ENCODE measurements at regions not wholly inside any gene's neighbourhood (a gene's known extent, or its start where the extent isn't known, plus 50 kb on each side); places are given as distances from the start of the nearest gene placed in this dataset.
"Not testable (repeated sequence)": the region's sequence is repeated elsewhere in the genome, so short reads cannot be mapped to it uniquely, and the experiment has no call there.

DNA sequence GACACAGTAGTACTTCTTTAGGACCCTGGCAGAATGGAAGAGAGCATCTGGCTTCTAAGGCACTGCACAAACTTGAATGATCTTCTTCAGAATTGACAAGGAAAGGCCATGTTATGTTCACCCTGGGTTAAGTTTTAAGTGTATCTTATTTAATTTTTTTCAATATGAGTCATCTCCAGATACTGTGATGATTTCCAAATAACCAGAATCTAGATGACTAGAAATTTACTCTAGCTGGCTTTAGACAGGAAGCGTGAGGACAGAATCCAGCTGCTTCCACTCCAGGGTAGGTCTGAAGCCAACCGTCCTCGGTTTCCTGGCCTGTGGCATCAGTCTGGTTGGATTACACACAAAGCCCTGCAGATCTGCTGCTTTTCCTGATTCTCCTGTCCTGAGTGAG, 370.5 kb downstream of the BCL2L11 start:
- peak overlapping the region; percentile 41 for H3K4me3 ChIP-seq (ENCODE audit: low read depth, low read length)

GRCh38 chr2:111491614-111492013, 370.9 kb downstream of the BCL2L11 start:
- DNase-seq (ENCODE audit: low read depth) = peak; percentile 20
- H3K4me3 ChIP-seq (ENCODE audit: low read depth, low read length) = peak overlapping the region; percentile 41

More for the DNA sequence above, 370.5 kb downstream of the BCL2L11 start:
- not testable (repeated sequence) for DNase-seq (ENCODE audit: low read depth)

DNA sequence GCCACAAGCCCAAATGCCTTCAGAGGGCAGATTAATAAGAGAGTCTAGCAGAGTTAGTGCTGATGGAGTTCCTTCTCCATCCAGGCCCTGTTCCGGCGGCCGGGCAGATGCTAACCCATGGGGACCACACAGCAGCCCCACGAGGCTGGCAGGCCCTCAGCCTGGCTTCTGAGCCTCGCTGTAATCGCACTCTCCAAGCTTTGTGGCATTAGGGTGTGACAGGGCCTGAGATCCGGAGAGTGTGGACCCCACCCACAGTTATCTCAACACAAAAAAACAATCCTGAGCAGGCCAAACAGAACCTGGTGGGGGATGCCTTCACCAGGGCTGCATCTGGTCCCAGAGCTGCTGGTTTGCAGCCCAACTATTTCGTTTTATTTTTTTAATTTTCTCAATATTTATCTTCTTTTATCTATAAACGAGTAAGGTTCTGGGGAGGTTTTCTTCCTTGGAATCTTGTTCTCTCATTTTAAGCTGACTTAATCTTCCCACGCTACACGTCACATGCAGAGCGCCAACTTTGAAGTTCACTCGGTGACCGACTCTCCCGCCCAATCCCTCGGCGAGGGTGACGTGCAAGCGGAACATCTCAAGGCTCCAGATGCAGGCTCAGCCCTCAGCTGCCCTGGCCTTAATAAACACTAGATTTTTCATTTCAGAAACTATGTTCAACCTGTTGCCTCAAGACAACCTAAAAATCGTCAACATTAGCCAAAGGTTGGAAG, 372.4 kb downstream of the BCL2L11 start:
- peak; percentile 19 for DNase-seq (ENCODE audit: low read depth)
- peak overlapping the region; percentile 62 for H3K4me3 ChIP-seq (ENCODE audit: low read depth, low read length)

GRCh38 chr2:111493720-111494078, 373.0 kb downstream of the BCL2L11 start:
- DNase-seq (ENCODE audit: low read depth) = peak; percentile 12
- peak overlapping the region; percentile 62 for H3K4me3 ChIP-seq (ENCODE audit: low read depth, low read length)

- not testable (repeated sequence) for DNase-seq (ENCODE audit: low read depth)
- H3K4me3 ChIP-seq (ENCODE audit: low read depth, low read length) = peak overlapping the region; percentile 50
These were observed 373.7 kb downstream of the BCL2L11 start for GRCh38 chr2:111494288-111494980.

DNA sequence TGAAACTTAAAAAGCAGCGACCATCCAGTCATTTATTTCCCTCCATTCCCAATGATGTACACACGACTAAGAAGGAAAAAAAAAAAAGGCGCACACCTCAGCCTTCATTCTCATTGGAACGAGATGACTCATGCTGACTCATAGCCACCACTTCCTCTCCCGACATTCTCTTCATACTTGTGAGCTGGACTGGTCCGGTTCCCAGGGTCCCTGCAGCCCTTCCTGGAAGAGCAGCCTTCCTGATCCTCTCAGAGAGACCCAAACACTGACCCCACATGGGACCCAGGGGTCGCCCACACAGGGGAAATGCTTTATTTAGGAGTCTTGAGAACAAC, 374.2 kb downstream of the BCL2L11 start:
- H3K4me3 ChIP-seq (ENCODE audit: low read depth, low read length) = peak overlapping the region; percentile 50
- not testable (repeated sequence) for DNase-seq (ENCODE audit: low read depth)

DNA sequence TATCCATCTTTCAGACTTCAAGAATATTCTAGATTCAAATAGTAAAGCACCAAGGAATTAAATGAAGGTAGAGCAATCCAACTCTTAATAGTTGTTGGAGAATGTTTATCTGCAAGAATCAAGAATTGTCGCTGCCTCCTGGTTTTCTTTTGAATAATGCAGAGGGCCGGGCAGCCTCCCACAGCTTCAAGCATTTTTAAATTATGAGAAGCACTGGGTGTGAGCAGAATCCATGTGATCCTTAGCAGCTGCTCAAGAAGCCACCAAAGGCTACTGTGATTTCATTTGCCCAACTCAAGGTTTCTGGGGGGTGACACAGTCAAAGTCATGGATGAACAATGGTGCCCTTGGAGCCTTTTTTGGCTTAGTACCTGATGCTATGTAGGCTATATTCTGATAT, 374.9 kb downstream of the BCL2L11 start:
- DNase-seq (ENCODE audit: low read depth) = peak; percentile 43
- H3K4me3 ChIP-seq (ENCODE audit: low read depth, low read length) = not testable (repeated sequence)

DNA sequence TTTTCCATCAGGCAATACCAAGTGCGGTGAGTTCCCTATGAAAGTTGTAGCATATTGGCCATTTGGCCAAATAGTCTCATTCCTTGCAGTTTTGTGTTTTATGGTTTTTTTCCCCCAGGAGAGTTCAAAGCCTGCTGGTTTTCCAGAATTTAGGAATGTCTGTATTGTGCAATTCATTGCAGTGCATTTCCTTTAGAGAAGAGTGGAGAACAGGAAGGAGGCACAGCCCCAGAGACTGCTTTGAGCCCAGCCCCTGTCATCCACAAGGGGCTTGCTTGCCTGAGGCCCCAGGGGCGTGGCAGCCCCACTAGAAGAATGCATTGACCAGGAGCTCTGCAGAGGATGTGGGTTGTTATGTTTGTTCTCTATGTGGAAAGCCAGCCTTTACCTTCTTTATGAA, 375.5 kb downstream of the BCL2L11 start:
- H3K4me3 ChIP-seq (ENCODE audit: low read depth, low read length) = not testable (repeated sequence)
- peak; percentile 84 for DNase-seq (ENCODE audit: low read depth)

GRCh38 chr2:111496860-111497259, 376.1 kb downstream of the BCL2L11 start:
- not testable (repeated sequence) for H3K4me3 ChIP-seq (ENCODE audit: low read depth, low read length); DNase-seq (ENCODE audit: low read depth)

- peak; percentile 43 for DNase-seq (ENCODE audit: low read depth)
- not testable (repeated sequence) for H3K4me3 ChIP-seq (ENCODE audit: low read depth, low read length)
These were observed 376.6 kb downstream of the BCL2L11 start for GRCh38 chr2:111497270-111497669.

GRCh38 chr2:111500536-111501062, 379.9 kb downstream of the BCL2L11 start:
- DNase-seq (ENCODE audit: low read depth); H3K4me3 ChIP-seq (ENCODE audit: low read depth, low read length): not testable (repeated sequence)

GRCh38 chr2:111503844-111504570, 380.0 kb downstream of the ANAPC1 start:
- DNase-seq (ENCODE audit: low read depth) = not testable (repeated sequence)

DNA sequence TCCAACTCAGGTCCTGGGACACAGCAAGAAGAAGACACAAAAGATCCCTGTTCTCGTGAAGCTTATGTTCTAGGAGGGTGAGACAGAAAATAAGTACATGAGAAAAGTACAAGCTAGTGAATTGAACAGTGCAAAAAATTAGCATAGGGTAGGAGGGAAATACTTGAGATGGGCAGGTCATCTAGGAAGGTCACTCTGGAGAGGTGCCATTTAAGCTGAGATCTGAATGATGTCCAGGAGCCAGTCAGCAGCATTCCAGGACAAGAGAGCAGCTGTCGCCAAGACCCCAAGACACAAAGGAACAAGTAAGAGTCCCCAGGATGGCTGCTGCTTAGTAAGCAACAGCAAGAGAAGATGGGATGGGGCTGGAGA, 379.4 kb downstream of the ANAPC1 start:
- DNase-seq (ENCODE audit: low read depth); H3K4me3 ChIP-seq (ENCODE audit: low read depth, low read length): not testable (repeated sequence)

More at GRCh38 chr2:111503844-111504570, 380.0 kb downstream of the ANAPC1 start:
- H3K4me3 ChIP-seq (ENCODE audit: low read depth, low read length) = not testable (repeated sequence)

GRCh38 chr2:111505267-111505666, 378.7 kb downstream of the ANAPC1 start:
- not testable (repeated sequence) for DNase-seq (ENCODE audit: low read depth); H3K4me3 ChIP-seq (ENCODE audit: low read depth, low read length)

DNA sequence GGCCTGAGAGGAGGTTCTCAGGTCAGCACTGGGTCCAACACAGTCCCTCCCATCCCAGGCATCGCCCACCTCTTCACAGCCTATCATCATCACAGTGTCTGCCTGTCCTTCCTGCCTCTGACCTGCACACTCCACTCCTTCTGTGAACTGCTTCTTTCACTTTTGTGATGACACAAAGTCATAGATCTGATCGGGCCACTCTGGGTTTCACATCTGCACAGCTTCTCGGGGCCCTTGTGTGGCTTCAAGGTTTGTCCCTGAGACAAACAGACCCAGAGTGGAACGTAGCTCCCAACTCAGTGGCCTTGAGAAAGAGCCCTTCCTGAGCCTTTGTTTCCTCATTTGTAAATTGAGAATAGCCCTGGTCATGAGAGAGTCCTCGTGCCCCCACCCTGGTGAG, 377.1 kb downstream of the ANAPC1 start:
- DNase-seq (ENCODE audit: low read depth); H3K4me3 ChIP-seq (ENCODE audit: low read depth, low read length): not testable (repeated sequence)

- not testable (repeated sequence) for DNase-seq (ENCODE audit: low read depth); H3K4me3 ChIP-seq (ENCODE audit: low read depth, low read length)
These were observed 374.6 kb downstream of the ANAPC1 start for GRCh38 chr2:111509225-111509869.

DNA sequence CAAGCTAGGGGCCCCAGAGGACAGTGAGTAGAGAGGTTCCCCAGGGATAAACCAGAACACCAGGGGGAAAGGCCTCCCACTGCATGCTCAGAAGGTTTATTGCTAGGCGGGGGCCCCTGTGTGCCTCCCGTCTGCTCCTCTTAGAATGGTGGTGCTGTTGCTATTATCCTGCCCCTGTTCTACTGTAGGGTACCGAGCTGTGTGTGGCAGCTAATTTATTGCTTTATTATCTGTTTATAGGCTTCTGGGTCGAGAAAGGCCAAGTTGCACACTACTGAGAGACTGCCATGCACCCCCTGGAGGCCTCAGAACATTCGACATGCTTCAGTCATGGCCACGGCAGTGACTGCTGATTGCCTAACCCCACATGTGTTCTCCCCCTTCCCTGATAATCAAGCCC, 373.6 kb downstream of the ANAPC1 start:
- not testable (repeated sequence) for H3K4me3 ChIP-seq (ENCODE audit: low read depth, low read length)

GRCh38 chr2:111511062-111511461, 372.9 kb downstream of the ANAPC1 start:
- not testable (repeated sequence) for DNase-seq (ENCODE audit: low read depth); H3K4me3 ChIP-seq (ENCODE audit: low read depth, low read length)

More for the DNA sequence above, 373.6 kb downstream of the ANAPC1 start:
- DNase-seq (ENCODE audit: low read depth) = not testable (repeated sequence)

DNA sequence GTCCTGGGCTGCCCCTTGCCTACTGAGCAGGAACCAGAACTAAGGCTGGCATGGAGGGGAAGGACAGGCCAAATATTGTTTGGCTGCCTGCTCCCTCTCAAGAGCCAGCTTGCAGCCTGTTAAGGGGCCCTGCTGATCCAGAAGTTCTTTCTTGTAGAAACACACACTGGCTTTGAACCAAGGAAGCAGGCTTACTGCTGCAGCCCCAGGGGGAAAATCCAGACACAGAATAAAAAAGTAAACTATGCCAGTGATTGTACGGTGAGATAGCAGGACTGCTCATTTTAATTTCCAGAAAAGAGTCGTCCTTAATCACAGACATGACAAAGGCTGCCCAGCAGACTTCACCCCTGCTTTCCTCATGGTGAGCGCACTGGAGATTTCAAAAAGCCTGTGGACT, 371.6 kb downstream of the ANAPC1 start:
- not testable (repeated sequence) for H3K4me3 ChIP-seq (ENCODE audit: low read depth, low read length); DNase-seq (ENCODE audit: low read depth)

Measured in fibroblast of villous mesenchyme (primary cell).